ENCODE measurements at regions not wholly inside any gene's neighbourhood (a gene's known extent, or its start where the extent isn't known, plus 50 kb on each side); places are given as distances from the start of the nearest gene placed in this dataset.
A peak's percentile ranks its signal among the peaks of the same experiment; 100 is the strongest.
"Not testable (repeated sequence)": the region's sequence is repeated elsewhere in the genome, so short reads cannot be mapped to it uniquely, and the experiment has no call there.

- no peak for DNase-seq (ENCODE audit: low spot score)
Observed at GRCh38 chr4:28822163-28822562, 1898.0 kb upstream of the PCDH7 start.

GRCh38 chr4:28827866-28828265 lies 1892.3 kb upstream of the PCDH7 start:
- no peak for DNase-seq (ENCODE audit: low spot score)

GRCh38 chr4:28831867-28832266 lies 1888.3 kb upstream of the PCDH7 start:
- DNase-seq (ENCODE audit: low spot score): no peak

GRCh38 chr4:28832444-28832843 lies 1887.7 kb upstream of the PCDH7 start:
- no peak for DNase-seq (ENCODE audit: low spot score)

- DNase-seq (ENCODE audit: low spot score): no peak
Observed at GRCh38 chr4:28834120-28834519, 1886.0 kb upstream of the PCDH7 start.

- DNase-seq (ENCODE audit: low spot score): no peak
Observed at GRCh38 chr4:28835501-28835900, 1884.7 kb upstream of the PCDH7 start.

- peak; percentile 16 for DNase-seq (ENCODE audit: low spot score)
Observed at GRCh38 chr4:28842271-28842670, 1877.9 kb upstream of the PCDH7 start.

- no peak for DNase-seq (ENCODE audit: low spot score)
Observed at GRCh38 chr4:28845158-28845557, 1875.0 kb upstream of the PCDH7 start.

- not testable (repeated sequence) for DNase-seq (ENCODE audit: low spot score)
Observed at GRCh38 chr4:28857028-28857427, 1863.1 kb upstream of the PCDH7 start.

- no peak for DNase-seq (ENCODE audit: low spot score)
Observed at GRCh38 chr4:28868841-28869240, 1851.3 kb upstream of the PCDH7 start.

GRCh38 chr4:28879178-28879577 lies 1841.0 kb upstream of the PCDH7 start:
- no peak for DNase-seq (ENCODE audit: low spot score)

GRCh38 chr4:28879900-28880299 lies 1840.3 kb upstream of the PCDH7 start:
- no peak for DNase-seq (ENCODE audit: low spot score)

GRCh38 chr4:28883211-28883610 lies 1837.0 kb upstream of the PCDH7 start:
- DNase-seq (ENCODE audit: low spot score): no peak

- DNase-seq (ENCODE audit: low spot score): no peak
Observed at GRCh38 chr4:28886934-28887333, 1833.2 kb upstream of the PCDH7 start.

GRCh38 chr4:28890949-28891775 lies 1829.0 kb upstream of the PCDH7 start:
- no peak for DNase-seq (ENCODE audit: low spot score)

- DNase-seq (ENCODE audit: low spot score): no peak
Observed at GRCh38 chr4:28913466-28913865, 1806.7 kb upstream of the PCDH7 start.

- DNase-seq (ENCODE audit: low spot score): no peak
Observed at GRCh38 chr4:28916585-28916984, 1803.6 kb upstream of the PCDH7 start.

GRCh38 chr4:28918871-28919270 lies 1801.3 kb upstream of the PCDH7 start:
- no peak for DNase-seq (ENCODE audit: low spot score)

GRCh38 chr4:28921886-28922285 lies 1798.3 kb upstream of the PCDH7 start:
- DNase-seq (ENCODE audit: low spot score): no peak

- no peak for DNase-seq (ENCODE audit: low spot score)
Observed at GRCh38 chr4:28926156-28926555, 1794.0 kb upstream of the PCDH7 start.

GRCh38 chr4:28942631-28943030 lies 1777.5 kb upstream of the PCDH7 start:
- no peak for DNase-seq (ENCODE audit: low spot score)

GRCh38 chr4:28947374-28947773 lies 1772.8 kb upstream of the PCDH7 start:
- no peak for DNase-seq (ENCODE audit: low spot score)

- no peak for DNase-seq (ENCODE audit: low spot score)
Observed at GRCh38 chr4:28948501-28948900, 1771.7 kb upstream of the PCDH7 start.

GRCh38 chr4:28966982-28967381 lies 1753.2 kb upstream of the PCDH7 start:
- no peak for DNase-seq (ENCODE audit: low spot score)

All from iPS-NIHi11 (cell line).